Sigmoid colon (tissue), 4 donors: ENCODE measurements at regions not wholly inside any gene's neighbourhood (a gene's known extent, or its start where the extent isn't known, plus 50 kb on each side); places are given as distances from the start of the nearest gene placed in this dataset.

ENCODE experiments used
- CTCF ChIP-seq, 4 experiments: fragments of 450-650 bp in 3 of 4; fragments of 200-600 bp in 1 of 4; IDR thresholded peaks; one replicate each; pipeline ENCODE4 v1.5.1; 2016 to 2019; ENCODE audit warnings: antibody characterized with exemption in 4 of 4, mild to moderate bottlenecking in 3 of 4, moderate library complexity in 2 of 4
- EP300 ChIP-seq, 4 donors: sonication (generic); formaldehyde crosslinking; IDR thresholded peaks; one replicate each; pipeline ENCODE4 v1.6.1; 2017; ENCODE audit warnings: antibody characterized with exemption in 4 of 4
- POLR2A ChIP-seq, 2 donors: fragments of 450-650 bp; IDR thresholded peaks; one replicate each; pipeline ENCODE4 v1.6.1; 2016; ENCODE audit warnings: antibody characterized with exemption in 2 of 2, mild to moderate bottlenecking in 2 of 2, moderate library complexity in 2 of 2
- POLR2AphosphoS5 ChIP-seq, 4 donors: sonication (generic); formaldehyde crosslinking; IDR thresholded peaks; one replicate each; pipeline ENCODE4 v1.6.1; 2017; ENCODE audit warnings: antibody characterized with exemption in 4 of 4

- no peak for TF ChIP-seq CTCF (IDR thresholded peaks at IDR 0.05)
- TF ChIP-seq POLR2A (IDR thresholded peaks at IDR 0.05): no peak
- TF ChIP-seq POLR2AphosphoS5 (IDR thresholded peaks at IDR 0.05): no peak
- TF ChIP-seq EP300 (IDR thresholded peaks at IDR 0.05): no peak
Measured at GRCh38 chr12:75765170-75766059, 254.0 kb upstream of the KRR1 start.
